ENCODE measurements at regions not wholly inside any gene's neighbourhood (a gene's known extent, or its start where the extent isn't known, plus 50 kb on each side); places are given as distances from the start of the nearest gene placed in this dataset.

DNA sequence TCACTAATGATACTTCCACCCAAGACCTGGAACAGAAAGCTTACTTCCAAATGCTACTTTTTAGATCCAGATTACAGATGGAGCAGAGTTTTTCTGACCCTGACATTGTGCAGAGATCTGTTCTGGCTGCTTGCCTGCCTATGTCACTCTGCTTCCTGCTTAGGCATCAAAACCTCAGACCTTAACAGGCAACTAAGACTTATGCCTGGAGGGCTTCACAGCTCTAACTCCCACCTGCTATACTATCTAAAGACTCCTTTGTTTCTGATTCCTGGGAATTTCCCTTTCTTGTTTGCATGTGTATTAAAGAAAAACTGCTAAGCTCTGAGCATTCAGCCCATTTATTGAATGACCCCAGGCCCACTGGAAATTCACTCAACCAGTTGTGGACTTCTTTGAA is 157.4 kb upstream of the NPHP3 start:
- no peak overlapping the region for H3K4me3 ChIP-seq
- DNase-seq (ENCODE audit: low spot score): no peak
- TF ChIP-seq, protein P1, sequence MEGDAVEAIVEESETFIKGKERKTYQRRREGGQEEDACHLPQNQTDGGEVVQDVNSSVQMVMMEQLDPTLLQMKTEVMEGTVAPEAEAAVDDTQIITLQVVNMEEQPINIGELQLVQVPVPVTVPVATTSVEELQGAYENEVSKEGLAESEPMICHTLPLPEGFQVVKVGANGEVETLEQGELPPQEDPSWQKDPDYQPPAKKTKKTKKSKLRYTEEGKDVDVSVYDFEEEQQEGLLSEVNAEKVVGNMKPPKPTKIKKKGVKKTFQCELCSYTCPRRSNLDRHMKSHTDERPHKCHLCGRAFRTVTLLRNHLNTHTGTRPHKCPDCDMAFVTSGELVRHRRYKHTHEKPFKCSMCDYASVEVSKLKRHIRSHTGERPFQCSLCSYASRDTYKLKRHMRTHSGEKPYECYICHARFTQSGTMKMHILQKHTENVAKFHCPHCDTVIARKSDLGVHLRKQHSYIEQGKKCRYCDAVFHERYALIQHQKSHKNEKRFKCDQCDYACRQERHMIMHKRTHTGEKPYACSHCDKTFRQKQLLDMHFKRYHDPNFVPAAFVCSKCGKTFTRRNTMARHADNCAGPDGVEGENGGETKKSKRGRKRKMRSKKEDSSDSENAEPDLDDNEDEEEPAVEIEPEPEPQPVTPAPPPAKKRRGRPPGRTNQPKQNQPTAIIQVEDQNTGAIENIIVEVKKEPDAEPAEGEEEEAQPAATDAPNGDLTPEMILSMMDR (IDR thresholded peaks at IDR 0.05): no peak
- no peak overlapping the region for H3K27ac ChIP-seq

DNA sequence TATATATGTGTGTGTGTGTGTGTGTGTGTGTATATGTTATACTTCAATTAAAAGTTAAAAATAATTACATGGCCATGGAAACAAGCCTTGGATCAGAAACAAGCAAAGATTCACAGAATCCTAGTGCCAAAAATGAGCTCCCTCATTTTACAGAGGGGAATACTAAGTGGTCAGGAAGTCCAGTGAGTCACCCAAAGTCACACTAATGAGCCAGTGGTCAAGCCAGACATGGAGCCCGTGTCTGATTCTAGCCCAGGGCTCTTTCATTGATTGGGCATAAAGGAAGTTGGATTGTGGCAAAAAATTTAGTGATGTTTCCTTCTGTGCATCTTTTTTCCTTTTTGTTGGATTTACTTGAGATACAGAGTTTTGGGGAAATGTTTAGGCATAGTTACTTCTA is 152.5 kb upstream of the NPHP3 start:
- DNase-seq (ENCODE audit: low spot score): no peak
- TF ChIP-seq, protein P1 (IDR thresholded peaks at IDR 0.05): no peak
- H3K27ac ChIP-seq: no peak overlapping the region

DNA sequence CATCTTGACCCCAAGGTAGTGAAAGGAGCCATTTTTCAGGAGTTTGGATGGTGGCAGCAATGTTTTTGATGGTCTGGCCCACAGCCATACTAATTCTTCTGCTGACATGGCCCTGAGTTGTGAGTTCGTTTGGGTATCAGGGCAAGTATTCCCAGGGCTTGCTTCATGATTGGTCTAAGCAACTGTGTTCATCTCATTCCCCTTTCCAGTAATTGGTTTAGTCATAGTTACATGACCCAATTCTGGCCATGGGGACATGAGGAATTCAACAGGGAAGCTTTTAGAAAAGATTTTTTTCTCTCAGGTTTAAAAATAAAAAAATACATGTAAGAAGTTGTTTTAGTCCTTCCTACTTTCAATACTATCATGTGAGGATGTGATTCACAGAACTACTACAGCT is 150.5 kb upstream of the NPHP3 start:
- TF ChIP-seq, protein P1 (IDR thresholded peaks at IDR 0.05): no peak
- no peak overlapping the region for H3K4me3 ChIP-seq
- DNase-seq (ENCODE audit: low spot score): no peak
- H3K27ac ChIP-seq: no peak overlapping the region

More for the DNA sequence above, 152.5 kb upstream of the NPHP3 start:
- H3K4me3 ChIP-seq: no peak overlapping the region

DNA sequence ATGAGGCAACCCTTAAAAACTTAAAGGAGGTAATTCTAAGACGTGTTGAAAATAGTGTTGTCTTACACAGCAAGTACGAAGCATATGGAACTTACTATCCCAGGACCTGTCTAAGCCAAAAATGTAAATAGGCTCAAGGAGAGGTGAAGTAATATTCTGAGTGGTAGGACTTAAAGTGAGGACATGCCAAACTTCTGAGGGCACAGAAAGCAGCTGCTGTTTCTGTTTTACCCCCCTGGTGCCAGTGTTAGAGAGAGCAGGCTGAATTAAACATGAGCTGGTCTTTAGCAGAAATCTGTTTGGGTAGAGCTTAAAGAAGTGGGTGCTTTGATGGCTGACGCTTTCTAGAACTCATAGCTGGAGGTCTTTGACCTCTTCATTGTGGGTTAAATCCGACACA is 149.7 kb upstream of the NPHP3 start:
- Histone ChIP-seq H3K27ac (no peak overlapping the region), H3K4me3 (no peak overlapping the region)
- TF ChIP-seq, protein P1 (IDR thresholded peaks at IDR 0.05): no peak
- no peak for DNase-seq (ENCODE audit: low spot score)

DNA sequence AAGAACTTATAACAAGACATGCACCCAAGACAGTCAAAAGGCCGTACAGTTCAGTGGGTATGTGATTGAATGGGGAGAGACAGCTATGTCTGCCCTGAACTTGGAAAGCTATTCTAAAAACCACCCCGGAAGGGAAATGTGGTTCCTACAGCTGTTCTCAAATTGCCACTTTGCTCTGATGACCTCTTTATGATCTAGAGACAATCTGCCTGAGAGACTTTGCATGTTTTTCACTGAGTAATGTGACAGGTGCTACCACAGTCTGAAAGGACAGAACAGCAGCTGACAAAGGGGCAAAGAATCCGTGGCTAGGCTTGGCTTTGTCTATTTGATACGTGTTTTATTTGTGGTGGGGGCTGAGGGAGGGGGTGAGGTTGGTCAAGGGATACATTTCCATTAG is 148.3 kb upstream of the NPHP3 start:
- H3K4me3 ChIP-seq: no peak overlapping the region
- TF ChIP-seq, protein P1 (IDR thresholded peaks at IDR 0.05): no peak
- DNase-seq (ENCODE audit: low spot score): no peak
- H3K27ac ChIP-seq: no peak overlapping the region

DNA sequence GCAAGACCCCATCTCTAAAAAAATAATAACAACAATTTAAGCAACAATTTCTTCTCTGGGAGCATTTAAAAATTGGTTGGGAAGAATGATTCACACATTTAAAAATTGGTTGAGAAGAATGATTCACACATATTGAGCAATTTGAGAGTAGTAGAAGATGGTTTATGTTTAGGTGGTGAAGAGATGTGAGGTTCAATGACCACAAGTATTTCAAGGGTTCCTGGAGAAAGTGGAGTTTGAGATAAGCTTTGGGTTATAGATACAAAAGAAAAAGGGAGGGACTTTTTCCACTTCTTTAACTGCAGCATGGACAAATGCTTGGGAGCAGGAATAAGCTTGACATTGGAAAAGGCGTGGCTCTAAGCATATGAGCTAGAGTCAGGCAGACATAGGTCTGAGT is 145.7 kb upstream of the NPHP3 start:
- no peak overlapping the region for H3K4me3 ChIP-seq
- no peak overlapping the region for H3K27ac ChIP-seq
- no peak for DNase-seq (ENCODE audit: low spot score)
- TF ChIP-seq, protein P1 (IDR thresholded peaks at IDR 0.05): no peak

DNA sequence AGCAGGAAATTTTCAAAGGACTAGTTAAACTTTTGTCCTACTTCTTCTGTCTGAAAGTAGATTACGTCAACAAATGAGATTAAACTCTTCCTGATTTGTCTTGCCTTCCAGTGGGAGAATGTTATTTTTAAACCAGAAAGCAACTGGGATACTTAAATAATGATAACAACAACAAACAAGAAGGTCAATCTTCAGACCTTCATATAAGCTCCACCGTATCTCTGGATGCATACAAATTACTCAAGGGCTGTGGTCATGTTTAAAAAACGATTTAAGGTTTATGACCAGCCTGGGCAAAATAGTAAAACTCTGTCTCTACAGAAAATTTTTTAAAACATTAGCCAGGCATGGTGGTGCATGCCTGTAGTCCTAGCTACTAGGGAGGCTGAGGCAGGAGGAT is 145.3 kb upstream of the NPHP3 start:
- no peak for DNase-seq (ENCODE audit: low spot score)
- no peak overlapping the region for H3K27ac ChIP-seq
- H3K4me3 ChIP-seq: no peak overlapping the region
- TF ChIP-seq, protein P1 (IDR thresholded peaks at IDR 0.05): no peak

All from coronary artery (tissue), 2 donors.